Ramos (cell line): ENCODE measurements at regions not wholly inside any gene's neighbourhood (a gene's known extent, or its start where the extent isn't known, plus 50 kb on each side); places are given as distances from the start of the nearest gene placed in this dataset.

Source experiments
- in situ Hi-C: fragments of 300-500 bp; cut with MboI; formaldehyde crosslinking; loops from one replicate; pipeline ENCODE4 v1.14.3; 2022; ENCODE audit warnings: low sequenced_read_pairs; ENCODE audit not compliant: unreplicated experiment

DNA sequence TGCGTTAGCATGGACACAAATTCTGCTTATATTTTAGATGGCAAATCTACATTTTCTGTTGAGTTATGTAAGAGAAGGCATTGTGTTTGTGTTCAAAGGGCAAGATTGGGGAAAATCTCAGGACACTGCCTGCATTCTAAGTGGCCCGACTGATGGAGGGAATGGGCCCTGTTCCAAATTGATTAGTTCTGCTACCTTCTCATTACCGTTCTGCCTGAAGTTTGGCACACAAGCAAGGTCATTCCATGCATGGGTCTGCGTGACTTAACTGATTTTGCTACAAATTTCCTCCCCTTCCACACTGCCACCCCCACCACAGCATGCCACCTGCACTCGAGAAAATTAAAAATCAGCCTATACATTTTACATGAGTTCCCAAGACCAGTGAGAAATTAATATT is 409.9 kb downstream of the BRINP1 start:
- in situ Hi-C loops, result no loop called here

DNA sequence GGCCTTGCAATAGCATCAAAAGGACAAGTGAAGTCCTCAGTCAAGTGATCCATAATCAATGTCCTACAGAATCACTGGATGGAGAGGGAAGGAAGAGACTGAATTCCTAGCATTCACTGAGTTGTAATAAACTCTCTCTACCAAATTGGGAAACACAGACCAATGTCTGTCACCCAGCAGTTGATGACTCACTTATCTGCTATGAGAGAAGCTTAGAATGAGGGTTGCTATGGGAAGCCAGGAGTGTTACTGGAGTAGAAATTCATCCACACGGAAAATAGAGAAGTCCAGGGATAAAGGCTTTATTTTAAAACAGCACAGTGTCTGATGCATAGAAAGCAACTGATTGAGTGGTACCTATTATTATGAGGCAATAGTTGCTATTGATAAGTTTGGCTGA is 407.4 kb downstream of the BRINP1 start:
- in situ Hi-C loops, result no loop called here

DNA sequence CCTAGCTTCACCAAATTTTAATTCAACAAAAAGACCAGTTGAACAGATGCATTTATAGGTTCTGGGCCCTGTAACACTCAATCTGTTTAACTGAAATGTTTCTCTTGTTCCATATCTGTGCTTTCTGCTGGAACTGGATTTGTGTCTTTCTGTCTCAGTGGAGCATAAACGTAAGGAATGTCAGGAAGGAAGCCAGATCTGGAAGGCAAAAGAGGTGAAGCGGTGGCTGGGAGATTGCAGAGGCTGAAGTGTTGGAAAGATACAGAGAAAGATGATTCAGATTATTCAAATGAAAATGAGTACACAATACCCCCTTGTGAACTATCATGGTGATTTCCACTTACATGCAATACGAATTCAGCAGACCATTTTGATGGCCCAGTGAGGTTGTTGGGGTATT is 406.8 kb downstream of the BRINP1 start:
- in situ Hi-C loops, result no loop called here

DNA sequence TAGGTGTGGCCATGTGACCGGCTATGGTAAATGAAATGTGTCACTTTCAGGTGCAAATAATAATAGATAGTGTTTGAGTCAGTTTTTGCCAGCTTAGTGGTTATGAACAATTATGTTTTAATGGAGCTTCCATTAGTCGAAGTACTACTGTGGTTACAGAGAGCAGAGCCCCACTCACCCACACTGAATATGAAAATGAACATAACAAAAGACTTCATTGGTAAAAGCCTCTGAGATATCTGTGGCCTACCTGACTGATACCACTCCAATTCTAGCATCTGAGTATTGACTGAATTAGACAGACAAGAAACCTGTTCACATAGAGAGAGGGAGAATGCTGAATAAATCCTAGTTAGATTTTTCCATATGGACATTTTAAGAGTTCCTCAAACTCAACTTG is 405.6 kb downstream of the BRINP1 start:
- in situ Hi-C loops, result no loop called here

DNA sequence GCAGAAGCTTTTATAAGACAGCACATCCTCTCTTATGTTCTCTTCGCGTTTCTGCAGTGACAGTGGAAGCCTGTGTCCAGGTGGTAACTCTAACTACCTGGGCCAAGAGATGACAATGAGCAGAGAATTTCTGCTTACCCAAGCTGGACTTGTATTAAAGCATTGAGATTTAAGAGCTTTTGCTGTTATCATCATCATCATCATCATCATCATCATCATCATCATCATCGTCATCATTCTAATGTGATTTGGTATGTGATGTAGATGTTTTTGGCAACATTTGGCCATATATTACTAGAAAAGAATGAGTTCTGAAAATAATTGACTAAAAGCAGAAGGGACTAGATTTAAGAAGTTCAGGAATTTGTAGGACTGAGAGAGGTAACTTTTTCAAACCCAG is 401.3 kb downstream of the BRINP1 start:
- in situ Hi-C loops, result no loop called here

DNA sequence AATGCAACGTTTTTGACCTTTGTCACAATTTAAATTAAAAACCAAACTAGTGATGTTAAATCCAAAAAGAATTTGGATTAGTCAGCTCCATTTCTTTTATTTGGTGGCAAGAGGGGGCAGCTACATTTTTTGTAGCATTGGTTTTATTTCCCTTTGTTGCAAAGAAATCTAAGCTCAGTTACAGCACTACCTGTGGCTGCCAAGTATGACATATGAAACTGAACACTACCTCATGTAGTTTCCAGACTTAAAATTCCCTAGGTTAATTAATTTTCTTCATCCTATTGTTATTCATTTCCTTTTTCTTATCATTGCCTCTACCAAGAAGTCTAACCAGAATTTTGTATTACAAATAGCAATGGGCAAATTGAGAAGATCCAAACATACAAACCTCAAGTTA is 393.5 kb downstream of the BRINP1 start:
- in situ Hi-C loops, result no loop called here

DNA sequence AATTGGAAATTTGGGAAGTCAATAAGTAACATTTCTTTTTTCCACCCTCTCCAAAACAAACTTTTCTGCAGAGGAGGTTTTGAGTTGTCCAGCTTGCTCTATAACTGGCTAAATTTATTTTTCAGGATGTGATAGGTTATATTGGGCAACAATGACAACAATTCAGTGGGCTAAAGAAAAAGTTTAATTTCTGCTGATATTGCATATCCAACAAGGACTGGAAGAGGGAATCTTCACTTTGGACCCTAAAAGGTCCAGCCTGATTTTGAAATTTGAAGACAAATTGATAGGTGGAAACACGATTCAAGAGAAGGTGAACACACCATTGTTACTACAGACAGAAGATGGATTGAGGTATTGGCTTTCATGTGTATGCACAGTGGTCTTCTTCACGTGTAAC is 393.1 kb downstream of the BRINP1 start:
- in situ Hi-C loops, result no loop called here

DNA sequence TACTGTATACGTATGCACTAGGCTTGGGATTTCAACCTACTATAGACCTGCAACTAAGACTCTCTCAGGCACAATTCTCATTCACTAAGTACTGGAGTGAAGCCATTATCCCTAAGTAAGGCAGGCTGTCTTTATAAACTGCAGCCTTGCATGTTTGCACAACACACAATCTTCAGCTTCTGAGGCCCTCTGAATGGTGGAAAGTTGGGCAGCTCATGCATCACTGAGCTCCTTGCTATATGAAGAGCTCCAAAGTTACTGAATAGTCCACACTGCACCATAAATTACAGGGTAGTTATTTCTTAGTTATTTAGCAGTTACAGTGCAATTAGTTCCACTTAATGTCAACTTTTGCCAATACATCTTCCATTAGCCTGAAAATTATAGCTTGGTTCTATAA is 384.6 kb downstream of the BRINP1 start:
- in situ Hi-C loops, result no loop called here

DNA sequence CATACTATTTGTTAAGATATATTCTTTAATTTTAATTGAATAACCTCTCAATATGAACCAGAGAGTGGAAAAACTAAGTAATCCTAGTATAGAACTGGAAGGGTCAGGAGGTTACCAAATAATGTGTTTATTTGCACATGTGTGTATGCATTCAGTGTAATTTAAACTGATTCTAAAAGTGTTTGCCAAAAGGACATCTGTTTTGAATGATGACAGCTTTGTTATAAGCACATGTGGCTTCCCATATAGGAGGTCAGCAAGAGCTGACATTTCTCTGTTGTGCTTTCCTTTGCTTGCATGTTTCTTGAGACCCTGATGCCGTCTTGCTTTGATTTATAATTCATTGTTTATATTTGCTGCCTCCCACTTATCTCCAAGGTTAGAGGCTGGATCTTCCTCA is 383.4 kb downstream of the BRINP1 start:
- in situ Hi-C loops, result no loop called here

DNA sequence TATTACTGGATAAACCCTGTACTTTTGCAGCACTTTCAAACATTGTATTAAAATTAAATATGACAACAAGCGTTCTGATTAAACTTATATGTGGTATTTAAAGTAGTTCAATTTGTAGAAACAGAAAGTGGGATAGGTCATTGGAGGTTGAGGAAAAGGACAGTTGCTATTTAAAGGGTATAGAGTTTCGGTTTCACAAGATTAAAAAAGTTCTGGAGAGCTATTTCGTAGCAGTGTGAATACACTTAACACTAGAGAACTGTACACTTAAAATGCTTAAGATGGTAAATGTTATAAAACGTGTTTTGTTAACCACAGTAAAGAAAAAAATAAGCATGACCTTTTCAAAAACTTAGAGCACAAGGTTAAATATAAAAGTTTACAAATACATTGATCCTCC is 382.1 kb downstream of the BRINP1 start:
- in situ Hi-C loops, result no loop called here

DNA sequence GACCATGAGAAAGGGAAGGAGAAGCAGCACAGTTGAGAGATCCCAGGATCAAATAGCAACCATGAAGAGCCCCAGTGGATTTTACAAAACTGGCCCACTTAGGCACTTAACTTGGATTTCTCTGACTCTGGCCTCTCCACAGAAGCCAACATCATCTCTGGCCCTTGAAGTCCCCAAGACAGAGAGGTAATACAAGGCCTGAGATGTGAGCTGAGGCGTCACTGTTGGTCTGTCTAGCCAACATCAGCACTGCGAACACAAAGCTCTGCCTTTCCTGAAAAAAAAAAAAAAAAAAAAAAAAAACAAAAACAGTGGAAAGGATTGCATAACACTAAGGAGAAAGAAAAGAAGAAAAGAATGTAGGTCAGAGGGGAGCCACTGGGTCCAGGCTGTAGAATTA is 378.3 kb downstream of the BRINP1 start:
- in situ Hi-C loops, result no loop called here

DNA sequence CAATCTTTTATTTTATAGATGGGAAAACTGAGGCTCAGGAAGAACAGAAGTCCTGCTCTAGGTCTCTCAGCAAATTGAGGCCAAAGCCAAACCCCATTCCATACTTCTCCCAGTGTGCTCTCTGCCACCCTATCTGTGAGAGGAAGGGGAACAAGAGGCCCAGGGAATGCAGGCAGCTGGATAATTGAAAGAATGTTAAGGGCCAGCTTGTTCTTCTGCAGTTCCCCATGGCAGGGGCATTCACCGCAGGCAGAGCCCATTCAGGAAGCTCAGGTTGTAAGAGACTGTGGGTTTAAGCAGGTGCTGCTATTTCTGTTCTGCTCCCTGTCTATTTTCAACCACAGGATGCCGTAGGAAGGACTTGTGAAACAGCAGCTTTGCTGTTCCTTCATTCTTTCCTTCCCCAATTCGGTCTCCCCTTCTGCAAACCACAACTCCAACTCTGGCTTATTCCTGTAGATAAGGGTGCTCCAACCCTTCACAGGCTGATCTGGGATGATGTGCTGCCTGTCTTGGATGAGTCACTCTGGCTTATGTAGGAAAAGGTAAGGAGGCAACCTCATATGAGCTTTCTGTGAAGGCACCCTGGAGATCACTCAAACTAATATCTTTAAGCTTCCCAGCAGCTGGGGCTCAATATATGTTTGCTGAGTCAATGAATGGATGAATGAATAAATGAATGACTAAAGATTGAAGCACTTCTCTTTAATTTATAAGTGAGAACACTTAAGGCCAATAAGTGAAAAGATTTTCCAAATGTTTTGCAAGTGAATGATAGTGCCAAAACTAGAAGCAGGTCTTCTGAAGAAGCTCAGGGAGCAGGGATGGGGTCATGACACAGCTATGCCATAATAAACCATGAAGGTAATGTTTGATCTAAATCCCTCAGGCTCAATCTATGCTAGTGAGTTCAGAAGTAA is 377.6 kb downstream of the BRINP1 start:
- in situ Hi-C loops, result no loop called here

DNA sequence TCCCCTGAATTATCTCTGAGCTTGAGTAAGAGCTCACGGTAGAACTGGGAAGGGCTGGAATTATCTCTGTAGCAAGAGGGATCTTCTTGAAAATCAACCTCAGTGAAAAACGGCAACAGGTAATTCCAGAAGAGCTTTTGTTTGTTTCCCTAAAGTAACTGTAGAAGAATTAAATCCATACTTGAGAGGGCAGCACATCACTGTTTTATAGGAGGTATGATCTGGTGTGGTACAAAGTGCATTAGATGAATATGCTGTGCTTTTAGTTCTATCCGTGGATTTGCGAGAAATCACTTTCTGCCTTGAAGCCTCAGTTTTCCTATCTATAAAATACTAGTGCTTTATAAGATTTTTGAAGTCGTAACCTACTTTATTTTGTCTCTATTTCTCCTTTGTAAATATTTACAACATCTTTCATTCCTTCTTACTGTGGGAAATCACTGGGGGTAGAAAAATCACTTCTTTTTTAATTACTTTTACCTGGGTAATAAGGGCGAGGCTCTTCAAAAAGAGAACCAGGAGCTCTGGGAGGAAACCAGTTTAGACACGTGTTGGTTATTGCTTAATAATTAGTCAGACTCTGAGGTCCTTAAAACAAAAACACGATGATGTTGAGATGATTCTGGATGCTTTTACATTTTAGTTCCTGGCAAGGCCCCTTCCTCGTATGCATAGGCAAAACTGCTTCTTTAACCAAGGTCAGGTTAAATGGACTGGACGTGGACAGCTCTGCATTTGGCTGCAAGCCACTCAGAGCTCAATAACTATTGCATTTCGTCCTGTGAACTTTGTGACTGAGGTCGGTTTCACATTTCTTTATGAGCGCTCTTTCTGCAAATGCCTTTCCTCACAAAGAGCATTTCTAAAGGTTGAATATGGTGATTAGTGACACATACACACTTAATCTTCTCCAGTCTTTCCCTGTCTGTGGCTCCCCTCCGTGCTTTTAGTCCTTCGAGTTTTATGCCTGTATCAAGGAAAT is 376.1 kb downstream of the BRINP1 start:
- in situ Hi-C loops, result no loop called here

DNA sequence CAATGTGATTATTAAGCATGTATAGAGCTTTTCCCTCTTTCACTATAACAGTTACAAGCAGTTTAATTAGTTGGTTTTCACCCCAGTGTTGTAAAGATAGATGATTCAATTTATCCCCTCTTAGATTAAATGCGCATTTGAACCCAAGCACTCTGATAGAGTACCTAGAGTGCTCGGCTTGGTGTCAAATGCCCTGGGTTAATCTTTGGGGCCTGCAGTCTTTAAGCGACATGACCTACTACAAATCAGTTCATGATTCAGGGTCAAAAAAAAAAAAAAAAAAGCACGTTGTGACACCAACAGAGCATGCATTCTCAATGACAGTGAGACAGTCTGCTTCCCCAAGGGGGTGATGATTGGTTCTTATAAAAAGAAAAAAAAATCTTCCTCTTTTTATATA is 375.3 kb downstream of the BRINP1 start:
- in situ Hi-C loops, result no loop called here

DNA sequence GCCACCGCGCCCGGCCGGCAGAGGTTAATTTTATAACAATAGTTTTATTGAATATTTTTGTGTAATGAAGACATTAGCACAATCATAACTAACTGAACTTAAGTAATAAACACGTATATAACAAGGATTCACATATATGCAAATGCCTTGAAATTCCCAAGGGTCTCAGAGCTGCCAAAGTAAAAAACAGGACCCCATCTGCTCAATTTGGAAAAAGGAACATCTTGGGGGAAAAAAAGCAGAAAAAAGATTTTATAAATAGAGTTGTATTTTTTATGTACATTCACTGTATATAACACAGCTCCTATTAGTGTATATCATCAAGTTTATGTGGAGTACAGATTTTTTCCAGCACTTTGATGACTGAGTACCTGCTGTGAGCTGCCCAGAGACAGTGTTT is 366.7 kb downstream of the BRINP1 start:
- in situ Hi-C loops, result no loop called here

DNA sequence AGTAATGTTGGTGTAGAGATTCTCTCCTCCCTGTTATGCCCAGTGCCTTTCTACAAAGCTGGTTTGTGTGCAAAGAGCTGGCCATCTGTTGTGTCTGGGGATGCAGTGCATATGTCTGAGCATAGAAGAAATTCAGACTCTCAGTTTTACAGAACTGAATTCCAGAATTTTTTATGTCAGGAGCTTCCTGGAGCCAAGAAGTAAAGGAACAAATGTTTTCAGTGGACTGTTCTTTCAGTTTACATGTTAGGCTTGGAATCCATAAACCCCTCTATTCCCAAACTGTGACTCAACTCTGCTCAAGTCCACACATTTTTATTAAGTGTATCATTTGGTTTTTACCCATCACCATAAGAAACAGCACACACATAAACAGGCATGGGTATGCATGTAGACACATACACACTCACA is 366.0 kb downstream of the BRINP1 start:
- in situ Hi-C loops, result no loop called here

DNA sequence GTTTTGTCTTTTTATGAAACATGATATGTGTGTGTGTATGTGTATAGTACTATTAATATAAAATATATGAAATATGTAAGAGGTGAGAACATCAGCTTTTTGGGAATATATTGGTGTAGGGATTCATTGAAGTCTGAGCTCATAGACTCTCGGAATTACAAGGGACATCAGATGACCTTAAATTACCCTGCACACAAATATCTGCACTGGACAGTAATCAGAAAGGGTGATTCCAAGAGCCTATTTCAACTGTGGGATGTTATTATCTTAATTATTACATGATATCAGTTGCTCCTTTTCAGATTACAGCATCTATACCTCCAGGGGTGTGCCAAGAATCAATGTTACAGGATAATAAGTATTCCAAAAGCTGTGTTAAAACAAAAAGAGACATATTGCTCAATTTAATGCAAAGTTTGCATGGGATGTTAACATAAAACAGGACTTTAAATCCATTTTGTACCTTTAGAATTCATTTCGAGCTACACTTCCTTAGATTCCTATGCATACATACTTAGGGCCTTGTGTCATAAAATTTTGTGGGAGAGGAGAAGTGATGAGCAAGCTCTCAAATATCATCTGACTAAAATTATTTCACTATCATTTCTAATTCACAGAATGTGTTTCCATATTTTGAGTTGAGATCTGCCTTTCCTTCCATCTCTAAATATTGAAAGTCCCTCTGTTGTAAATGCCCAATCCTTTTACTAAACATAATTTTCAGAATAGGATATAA is 365.2 kb downstream of the BRINP1 start:
- in situ Hi-C loops, result no loop called here

DNA sequence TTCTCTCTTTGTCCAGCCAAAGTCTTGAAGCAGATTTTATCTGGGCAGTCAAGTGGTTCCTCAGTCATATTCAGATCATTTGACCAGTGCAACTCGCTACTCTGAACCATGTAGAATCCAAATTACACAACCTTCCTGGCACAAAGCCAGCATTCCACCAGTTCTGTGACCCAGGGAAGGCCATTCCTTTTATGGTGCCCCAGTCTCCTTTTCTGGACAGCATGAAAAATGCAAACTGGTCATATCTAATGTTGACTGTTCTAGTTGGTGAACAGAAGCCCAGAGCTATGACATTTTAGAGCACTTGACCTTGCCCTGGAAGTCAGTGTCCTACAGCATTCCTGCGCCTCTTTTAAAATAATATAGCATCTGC is 364.6 kb downstream of the BRINP1 start:
- in situ Hi-C loops, result no loop called here

DNA sequence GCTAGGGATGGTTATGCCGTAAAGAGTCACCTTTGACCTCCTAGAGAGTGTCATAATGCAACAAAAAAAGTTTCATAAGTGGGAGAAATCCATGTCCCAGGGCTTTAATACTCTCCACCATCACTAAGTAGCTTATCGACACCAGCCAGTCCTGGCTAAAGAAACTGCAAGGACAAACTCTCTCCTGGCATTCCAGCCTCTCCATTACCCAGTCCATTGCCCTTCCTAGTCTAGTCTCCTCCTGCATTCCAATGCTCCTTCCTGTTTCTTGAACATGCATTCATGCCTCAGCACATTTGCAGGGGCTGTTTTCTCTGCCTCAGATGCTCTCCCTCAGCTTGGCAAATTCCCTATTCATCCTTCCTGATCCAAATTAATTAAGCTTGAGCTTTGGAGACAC is 364.1 kb downstream of the BRINP1 start:
- in situ Hi-C loops, result no loop called here

DNA sequence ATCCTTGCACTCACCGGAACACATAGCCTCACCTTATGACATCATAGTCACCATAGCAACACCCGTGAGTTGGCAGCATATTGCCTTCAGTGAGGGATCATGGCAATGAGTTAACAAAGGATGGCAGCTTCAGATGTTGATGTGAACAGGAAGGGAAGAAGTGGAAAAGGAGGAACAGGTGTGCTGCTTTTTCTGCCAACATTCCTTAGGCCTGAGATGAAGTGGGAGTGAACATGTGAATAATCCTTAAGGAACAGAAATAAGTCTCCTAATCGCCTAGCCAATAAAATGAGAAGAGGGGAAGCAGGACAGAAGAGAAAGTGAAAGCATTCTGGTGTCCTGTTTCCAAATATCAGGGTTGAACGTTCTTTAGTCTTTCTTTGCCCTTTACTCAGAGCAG is 360.0 kb downstream of the BRINP1 start:
- in situ Hi-C loops, result no loop called here

DNA sequence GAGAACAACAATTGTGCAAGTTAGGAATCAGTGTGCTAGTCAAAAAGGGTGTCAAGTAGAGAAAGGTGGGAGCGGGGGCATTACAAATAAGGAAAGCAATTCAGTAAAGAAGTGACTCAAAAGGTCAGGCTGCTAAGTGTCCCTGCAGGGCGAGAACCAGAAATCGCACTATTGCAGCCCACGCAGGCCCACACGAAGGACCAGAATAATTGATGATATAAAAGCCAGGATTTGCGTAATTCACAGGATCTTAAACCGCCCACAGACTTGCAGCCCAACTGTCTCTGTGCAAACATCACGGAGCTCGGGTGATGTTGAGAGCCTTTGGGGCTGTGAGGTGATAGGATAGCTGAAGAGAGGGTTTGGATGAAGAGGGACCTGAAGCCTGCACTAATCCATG is 349.0 kb downstream of the BRINP1 start:
- in situ Hi-C loops, result no loop called here
